ENCODE measurements at regions not wholly inside any gene's neighbourhood (a gene's known extent, or its start where the extent isn't known, plus 50 kb on each side); places are given as distances from the start of the nearest gene placed in this dataset.

DNA sequence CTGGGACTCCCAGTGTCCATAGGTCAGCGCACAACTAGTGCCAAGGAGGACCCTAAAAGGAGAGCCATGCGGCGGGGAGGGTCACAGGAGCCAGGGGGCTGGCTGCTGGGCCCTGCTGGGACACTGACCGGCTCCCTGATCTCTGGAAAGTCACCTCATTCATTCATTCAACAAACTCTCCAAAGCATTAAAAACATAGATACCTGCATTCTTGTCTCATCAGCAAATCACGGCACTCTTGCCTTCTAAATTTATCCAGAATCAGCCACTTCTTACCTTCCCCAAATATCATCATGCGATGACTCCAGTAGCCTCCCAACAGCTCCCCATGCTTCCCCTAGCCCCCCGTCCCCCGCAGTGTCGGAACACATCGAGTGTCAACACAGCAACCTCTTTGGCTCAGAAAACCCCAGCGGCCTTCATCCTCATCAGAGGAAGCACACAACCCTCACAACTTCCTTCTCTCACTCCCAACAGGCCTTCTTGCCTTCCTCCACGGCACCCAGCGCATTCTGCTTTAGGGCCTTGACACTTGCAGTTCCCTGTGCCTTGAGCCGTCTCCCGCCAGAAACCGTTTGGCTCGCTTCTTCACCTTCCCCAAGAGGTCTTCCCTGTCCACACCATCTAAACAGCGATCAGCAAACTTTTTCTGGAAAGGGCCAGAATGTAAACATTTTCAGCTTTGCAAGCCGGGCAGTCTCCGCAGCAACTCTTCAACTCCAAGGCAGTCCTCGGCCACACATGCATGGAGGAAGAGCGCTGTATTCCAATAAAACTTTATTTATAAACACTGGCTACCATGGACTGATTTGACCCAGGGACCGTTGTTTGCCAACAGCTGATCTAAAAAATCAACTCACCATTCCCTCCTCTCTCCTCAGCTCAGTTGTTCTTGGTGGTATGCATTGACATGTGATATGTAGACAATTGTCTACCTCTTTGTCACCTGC, 119.5 kb upstream of the TNRC6C start:
- no peak for DNase-seq (ENCODE audit: low read depth)

- no peak for DNase-seq (ENCODE audit: low read depth)
Measured at GRCh38 chr17:77839698-77840512, 118.6 kb upstream of the TNRC6C start.

GRCh38 chr17:77840513-77841165, 117.9 kb upstream of the TNRC6C start:
- no peak for DNase-seq (ENCODE audit: low read depth)

GRCh38 chr17:77841742-77842527, 116.6 kb upstream of the TNRC6C start:
- DNase-seq (ENCODE audit: low read depth): no peak

- DNase-seq (ENCODE audit: low read depth): no peak
Measured at GRCh38 chr17:77842528-77843147, 115.9 kb upstream of the TNRC6C start.

GRCh38 chr17:77843255-77843895, 115.1 kb upstream of the TNRC6C start:
- peak; percentile 70 for DNase-seq (ENCODE audit: low read depth)

DNA sequence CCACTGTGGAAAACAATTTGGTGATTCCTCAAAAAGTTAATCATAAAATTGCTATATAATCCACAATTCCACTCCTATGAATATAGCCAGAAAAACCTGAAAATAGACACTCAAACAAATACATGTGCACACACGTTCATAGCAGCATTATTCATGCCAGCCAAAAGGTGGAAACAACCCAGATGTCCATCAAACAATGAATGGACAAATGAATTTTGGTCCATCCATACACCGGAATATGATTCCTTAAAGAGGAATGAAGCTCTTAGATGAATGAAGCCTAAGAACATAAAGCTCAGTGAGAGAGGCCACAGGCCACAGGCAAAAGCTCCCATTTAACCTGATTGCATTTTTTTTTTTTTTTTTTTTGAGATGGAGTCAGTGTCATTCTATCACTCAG, 114.6 kb upstream of the TNRC6C start:
- DNase-seq (ENCODE audit: low read depth): no peak

- no peak for DNase-seq (ENCODE audit: low read depth)
Measured at GRCh38 chr17:77844681-77845080, 113.8 kb upstream of the TNRC6C start.

GRCh38 chr17:77845541-77846225, 112.8 kb upstream of the TNRC6C start:
- DNase-seq (ENCODE audit: low read depth): no peak

- peak; percentile 32 for DNase-seq (ENCODE audit: low read depth)
Measured at GRCh38 chr17:77846531-77847085, 111.9 kb upstream of the TNRC6C start.

- no peak for DNase-seq (ENCODE audit: low read depth)
Measured at GRCh38 chr17:77847221-77848085, 111.0 kb upstream of the TNRC6C start.

GRCh38 chr17:77848257-77848656, 110.2 kb upstream of the TNRC6C start:
- no peak for DNase-seq (ENCODE audit: low read depth)

DNA sequence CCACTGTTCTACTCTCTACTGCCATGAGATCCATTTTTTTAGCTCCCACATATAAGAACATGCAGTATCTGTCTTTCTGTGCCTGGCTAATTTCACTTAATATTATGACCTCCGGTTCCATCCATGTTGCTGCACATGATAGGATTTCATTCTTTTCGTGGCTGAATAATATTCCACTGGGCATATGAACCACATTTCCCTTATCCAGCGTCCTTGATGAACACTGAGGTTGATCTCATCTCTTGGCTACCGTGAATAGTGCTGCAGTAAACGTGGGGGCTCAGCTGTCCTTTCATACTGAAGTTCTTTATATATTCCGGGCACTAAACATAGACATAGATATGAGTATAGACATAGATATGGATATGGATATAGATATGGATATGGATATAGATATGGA, 109.3 kb upstream of the TNRC6C start:
- no peak for DNase-seq (ENCODE audit: low read depth)

- no peak for DNase-seq (ENCODE audit: low read depth)
Measured at GRCh38 chr17:77851921-77852320, 106.6 kb upstream of the TNRC6C start.

DNA sequence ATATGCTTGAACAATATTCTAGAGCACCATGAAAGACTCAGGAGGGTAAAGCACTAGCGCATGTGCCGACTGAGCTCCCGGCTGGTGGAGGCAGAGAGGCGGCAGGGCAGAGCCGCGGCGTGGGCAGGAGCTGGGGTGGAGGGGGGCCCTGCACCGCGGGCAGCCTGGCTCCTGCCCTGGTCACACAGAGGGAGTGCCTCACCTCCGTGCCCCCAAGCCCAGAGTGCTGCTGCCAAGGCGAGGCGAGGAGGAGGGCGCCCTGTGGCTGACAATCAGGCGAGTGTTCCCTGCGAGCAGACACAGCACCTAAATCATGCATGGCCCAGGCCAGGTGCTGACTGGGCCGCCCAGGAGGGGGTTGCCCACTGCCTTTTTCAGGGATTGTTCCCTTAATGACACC, 105.8 kb upstream of the TNRC6C start:
- DNase-seq (ENCODE audit: low read depth): no peak

GRCh38 chr17:77853191-77853977, 105.1 kb upstream of the TNRC6C start:
- no peak for DNase-seq (ENCODE audit: low read depth)

DNA sequence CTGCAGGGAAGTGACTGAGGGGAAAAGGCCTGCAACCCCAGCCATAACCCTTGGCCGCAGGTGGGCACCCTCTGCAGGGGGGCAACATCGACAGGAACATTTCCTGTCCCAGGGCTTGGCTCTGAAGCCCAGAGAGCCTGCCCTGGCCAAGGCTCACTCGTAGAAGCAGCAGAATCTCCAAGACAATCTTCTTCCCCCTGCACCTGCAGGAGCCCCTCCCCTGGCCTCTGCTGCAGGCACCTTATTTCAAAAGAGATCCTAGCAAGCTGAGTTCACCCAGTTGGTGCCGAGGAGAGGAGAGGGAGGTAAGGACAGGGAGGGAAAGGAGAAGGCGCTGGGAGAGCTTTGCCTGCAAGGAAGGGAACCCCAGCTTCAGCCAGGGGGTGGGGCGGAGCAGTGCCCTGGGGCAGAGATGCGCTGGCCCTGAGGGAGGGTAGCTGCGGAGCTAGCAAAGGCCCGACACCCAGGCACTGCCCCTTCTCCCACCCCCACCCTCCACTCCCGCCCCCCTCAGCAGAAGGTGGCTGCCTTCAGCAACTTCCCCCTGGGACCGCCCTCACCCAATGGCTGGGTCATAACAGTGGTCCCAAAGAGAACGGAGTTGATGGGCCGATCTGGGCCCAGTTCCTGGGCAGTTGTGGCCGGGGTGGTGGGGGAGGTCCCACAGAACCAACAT, 104.3 kb upstream of the TNRC6C start:
- no peak for DNase-seq (ENCODE audit: low read depth)
